ENCODE measurements at regions not wholly inside any gene's neighbourhood (a gene's known extent, or its start where the extent isn't known, plus 50 kb on each side); places are given as distances from the start of the nearest gene placed in this dataset.

DNA sequence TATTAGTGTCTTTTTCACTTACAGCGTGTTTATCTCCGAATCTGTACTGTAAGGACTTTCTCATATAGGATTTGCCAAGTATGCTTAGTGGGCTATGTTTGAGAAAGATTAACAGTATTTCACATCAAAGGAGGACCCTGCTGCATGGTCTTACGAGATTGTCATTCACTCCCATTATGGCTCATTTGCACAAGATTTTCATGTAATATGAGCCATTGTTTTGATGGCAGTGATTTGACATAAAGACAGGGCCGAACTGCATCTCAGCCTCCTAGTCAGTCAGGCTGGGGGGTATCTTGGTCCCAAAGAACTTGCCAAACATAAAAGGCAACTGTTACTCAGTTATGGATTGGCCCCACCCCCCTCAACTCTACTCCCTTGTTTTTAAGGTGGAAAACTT is 205.9 kb downstream of the ZIC1 start:
- no peak overlapping the region for H3K4me3 ChIP-seq (ENCODE audit: low read length)
- TF ChIP-seq, protein P1, sequence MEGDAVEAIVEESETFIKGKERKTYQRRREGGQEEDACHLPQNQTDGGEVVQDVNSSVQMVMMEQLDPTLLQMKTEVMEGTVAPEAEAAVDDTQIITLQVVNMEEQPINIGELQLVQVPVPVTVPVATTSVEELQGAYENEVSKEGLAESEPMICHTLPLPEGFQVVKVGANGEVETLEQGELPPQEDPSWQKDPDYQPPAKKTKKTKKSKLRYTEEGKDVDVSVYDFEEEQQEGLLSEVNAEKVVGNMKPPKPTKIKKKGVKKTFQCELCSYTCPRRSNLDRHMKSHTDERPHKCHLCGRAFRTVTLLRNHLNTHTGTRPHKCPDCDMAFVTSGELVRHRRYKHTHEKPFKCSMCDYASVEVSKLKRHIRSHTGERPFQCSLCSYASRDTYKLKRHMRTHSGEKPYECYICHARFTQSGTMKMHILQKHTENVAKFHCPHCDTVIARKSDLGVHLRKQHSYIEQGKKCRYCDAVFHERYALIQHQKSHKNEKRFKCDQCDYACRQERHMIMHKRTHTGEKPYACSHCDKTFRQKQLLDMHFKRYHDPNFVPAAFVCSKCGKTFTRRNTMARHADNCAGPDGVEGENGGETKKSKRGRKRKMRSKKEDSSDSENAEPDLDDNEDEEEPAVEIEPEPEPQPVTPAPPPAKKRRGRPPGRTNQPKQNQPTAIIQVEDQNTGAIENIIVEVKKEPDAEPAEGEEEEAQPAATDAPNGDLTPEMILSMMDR (conservative IDR thresholded peaks at IDR 0.05; ENCODE audit: low read depth, low read length) = no peak
- no peak for DNase-seq (ENCODE audit: low read depth)

DNA sequence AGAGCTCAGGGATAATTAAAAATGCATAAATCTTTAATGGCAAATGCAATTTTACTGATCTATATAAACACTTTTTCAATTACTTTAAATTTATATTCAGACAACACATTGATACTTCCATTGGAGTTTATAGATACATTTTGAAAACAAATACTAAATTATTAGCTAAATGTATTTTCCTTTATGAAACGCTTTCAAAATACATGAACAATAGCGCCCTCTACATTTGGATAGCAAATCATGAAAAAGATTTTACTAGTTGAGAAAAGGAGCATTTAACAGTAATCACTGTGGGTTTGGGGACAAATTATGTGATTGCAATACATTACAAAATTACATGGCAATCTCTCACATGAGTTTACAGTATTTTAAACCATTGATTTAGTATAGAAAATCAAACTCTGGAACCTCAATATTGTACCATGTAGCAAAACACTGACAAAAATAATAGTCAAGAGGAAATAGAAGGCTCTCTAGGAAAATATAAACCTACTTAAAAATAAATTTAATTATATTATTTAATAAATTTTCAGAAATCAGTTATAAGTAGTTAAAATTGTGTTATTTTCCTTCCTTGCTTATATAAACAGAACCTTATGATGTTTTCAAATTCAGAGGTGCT is 207.9 kb downstream of the ZIC1 start:
- no peak overlapping the region for H3K4me3 ChIP-seq (ENCODE audit: low read length)
- TF ChIP-seq, protein P1 (conservative IDR thresholded peaks at IDR 0.05; ENCODE audit: low read depth, low read length) = peak; percentile 48
- no peak for DNase-seq (ENCODE audit: low read depth)

DNA sequence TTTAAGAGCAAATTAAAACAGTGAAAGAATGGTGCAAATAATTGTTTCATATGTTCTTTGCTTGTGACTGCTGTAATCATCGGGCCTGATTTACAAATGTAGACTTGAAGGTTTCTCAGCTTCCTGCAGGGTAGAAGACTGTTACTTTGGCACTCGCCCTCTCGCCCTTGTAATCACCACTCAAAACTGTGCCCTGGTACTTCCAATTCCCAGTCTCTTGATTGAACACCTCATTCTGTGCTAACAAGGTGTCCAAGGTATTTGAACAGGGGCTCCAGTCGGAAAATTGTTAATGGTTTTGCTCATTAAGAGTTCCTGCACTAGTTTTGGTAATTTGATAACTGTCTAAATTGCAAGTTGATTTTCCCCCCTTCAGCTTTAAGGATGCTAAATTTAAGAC is 209.5 kb downstream of the ZIC1 start:
- DNase-seq (ENCODE audit: low read depth) = no peak
- TF ChIP-seq, protein P1 (conservative IDR thresholded peaks at IDR 0.05; ENCODE audit: low read depth, low read length) = no peak
- H3K4me3 ChIP-seq (ENCODE audit: low read length) = no peak overlapping the region

DNA sequence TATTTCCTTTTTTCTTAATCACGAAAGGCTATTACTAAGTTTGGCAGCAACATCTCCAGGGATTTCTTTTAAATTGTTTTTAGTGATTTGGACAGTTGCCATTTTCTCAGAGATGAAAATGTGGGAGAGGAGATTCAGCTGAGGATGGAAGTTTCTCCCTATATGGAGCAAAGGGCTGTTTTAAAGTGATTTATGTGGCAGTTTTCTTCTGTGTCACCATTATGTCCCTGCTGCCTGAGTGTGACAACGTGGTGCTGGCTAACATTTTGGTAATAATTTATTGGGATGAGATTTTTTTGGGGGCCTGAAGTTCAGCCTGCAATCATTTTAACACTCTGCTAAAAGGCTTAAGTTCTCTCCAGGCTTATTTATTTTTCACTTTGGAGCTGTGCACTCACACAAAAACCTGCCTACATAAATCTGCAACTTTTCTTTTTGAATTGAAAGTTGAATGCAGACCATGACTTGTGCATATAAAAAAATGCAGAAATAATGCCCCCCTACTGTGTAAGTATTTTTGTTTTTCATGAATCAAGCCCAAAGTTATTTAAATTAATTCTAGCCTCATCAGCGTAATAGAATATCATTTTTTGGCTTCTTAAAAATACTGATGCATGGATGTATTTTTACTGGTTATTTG is 210.9 kb downstream of the ZIC1 start:
- no peak overlapping the region for H3K4me3 ChIP-seq (ENCODE audit: low read length)
- no peak for DNase-seq (ENCODE audit: low read depth)
- TF ChIP-seq, protein P1 (conservative IDR thresholded peaks at IDR 0.05; ENCODE audit: low read depth, low read length) = no peak

DNA sequence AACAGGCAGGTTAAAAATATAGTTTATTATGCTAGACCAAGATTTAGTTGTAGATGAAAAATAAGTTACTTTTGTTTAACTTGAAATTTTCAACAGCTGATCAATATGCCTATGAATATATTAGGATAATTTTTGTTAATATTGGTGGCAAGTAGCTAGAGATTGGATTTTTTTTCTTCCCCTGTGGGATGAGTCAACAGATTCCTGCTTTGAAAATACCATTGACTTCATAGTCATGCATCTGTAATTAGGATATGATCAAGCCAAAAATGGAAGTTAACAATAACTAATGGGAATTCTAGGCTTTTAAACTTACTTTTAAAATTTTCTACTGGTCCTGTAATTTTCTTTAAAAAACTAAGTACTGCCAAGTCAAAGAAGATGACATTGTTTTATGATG is 211.7 kb downstream of the ZIC1 start:
- TF ChIP-seq, protein P1 (conservative IDR thresholded peaks at IDR 0.05; ENCODE audit: low read depth, low read length) = no peak
- no peak overlapping the region for H3K4me3 ChIP-seq (ENCODE audit: low read length)
- no peak for DNase-seq (ENCODE audit: low read depth)

DNA sequence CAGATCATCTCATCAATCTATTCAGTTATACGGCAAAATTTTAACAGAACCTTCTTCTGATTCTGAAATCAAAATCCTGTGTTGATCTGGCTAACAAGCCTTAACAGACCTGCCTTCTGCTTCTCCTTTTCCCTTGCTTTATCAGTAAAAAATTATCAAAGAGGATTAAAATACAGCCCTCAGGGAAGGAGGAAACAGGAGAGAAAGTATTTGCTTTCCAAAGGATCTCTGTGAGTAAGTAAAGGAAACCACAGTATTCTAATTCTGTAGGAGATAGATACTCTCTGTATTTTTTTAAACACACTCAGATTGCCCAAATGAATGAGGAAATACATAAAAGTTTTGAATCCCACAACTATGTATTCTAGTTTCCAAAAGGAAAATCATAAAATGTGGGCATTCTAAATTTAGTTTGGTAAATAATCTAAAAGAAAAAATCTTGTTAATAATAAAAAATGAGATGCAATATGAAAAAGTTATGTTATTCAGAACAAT is 221.8 kb downstream of the ZIC1 start:
- DNase-seq (ENCODE audit: low read depth) = no peak
- no peak overlapping the region for H3K4me3 ChIP-seq (ENCODE audit: low read length)
- TF ChIP-seq, protein P1 (conservative IDR thresholded peaks at IDR 0.05; ENCODE audit: low read depth, low read length) = no peak

DNA sequence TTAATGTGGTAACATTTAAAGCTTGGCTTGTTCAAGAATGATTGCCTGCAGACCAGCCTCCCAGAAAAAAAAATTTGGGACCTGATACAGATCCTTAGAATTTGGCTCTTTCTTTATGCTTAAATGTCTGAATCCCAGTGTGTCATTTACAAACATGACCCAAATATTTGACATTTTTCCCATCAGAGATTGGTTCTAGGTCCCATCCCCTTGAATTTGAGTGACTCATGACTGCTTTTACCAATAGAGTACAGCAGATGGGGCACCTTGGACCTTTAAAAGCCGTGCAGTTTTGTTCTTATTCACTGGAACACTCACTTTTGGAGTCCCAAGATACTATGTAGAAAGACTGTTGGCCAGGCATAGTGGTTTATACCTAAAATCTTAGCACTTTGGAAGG is 231.6 kb downstream of the ZIC1 start:
- no peak overlapping the region for H3K4me3 ChIP-seq (ENCODE audit: low read length)
- TF ChIP-seq, protein P1 (conservative IDR thresholded peaks at IDR 0.05; ENCODE audit: low read depth, low read length) = no peak
- DNase-seq (ENCODE audit: low read depth) = no peak
